ENCODE measurements at regions not wholly inside any gene's neighbourhood (a gene's known extent, or its start where the extent isn't known, plus 50 kb on each side); places are given as distances from the start of the nearest gene placed in this dataset.

DNA sequence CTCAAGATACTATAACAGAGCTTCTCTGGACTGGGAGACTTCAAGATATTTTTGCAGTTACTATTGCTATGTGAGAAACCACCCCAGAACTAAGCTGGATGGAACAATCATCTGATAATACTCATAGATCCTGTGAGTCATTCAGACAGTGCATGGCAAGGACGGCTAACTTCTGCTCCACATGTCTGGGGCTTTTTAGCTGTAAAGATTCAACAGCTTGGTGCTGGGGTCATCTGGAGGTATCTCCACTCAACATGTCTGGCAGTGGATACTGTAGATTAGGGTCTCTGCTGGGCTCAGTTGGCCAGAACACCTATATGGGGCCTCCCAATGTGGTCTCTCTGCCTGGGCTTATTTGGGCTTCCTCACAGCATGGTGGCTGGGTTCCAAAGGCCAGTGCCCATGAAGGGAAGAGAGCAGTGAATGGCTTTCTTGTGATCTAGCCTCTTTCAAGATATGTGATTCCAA, 117.3 kb upstream of the SLC7A14 start (continued):
- TF ChIP-seq, protein P1, sequence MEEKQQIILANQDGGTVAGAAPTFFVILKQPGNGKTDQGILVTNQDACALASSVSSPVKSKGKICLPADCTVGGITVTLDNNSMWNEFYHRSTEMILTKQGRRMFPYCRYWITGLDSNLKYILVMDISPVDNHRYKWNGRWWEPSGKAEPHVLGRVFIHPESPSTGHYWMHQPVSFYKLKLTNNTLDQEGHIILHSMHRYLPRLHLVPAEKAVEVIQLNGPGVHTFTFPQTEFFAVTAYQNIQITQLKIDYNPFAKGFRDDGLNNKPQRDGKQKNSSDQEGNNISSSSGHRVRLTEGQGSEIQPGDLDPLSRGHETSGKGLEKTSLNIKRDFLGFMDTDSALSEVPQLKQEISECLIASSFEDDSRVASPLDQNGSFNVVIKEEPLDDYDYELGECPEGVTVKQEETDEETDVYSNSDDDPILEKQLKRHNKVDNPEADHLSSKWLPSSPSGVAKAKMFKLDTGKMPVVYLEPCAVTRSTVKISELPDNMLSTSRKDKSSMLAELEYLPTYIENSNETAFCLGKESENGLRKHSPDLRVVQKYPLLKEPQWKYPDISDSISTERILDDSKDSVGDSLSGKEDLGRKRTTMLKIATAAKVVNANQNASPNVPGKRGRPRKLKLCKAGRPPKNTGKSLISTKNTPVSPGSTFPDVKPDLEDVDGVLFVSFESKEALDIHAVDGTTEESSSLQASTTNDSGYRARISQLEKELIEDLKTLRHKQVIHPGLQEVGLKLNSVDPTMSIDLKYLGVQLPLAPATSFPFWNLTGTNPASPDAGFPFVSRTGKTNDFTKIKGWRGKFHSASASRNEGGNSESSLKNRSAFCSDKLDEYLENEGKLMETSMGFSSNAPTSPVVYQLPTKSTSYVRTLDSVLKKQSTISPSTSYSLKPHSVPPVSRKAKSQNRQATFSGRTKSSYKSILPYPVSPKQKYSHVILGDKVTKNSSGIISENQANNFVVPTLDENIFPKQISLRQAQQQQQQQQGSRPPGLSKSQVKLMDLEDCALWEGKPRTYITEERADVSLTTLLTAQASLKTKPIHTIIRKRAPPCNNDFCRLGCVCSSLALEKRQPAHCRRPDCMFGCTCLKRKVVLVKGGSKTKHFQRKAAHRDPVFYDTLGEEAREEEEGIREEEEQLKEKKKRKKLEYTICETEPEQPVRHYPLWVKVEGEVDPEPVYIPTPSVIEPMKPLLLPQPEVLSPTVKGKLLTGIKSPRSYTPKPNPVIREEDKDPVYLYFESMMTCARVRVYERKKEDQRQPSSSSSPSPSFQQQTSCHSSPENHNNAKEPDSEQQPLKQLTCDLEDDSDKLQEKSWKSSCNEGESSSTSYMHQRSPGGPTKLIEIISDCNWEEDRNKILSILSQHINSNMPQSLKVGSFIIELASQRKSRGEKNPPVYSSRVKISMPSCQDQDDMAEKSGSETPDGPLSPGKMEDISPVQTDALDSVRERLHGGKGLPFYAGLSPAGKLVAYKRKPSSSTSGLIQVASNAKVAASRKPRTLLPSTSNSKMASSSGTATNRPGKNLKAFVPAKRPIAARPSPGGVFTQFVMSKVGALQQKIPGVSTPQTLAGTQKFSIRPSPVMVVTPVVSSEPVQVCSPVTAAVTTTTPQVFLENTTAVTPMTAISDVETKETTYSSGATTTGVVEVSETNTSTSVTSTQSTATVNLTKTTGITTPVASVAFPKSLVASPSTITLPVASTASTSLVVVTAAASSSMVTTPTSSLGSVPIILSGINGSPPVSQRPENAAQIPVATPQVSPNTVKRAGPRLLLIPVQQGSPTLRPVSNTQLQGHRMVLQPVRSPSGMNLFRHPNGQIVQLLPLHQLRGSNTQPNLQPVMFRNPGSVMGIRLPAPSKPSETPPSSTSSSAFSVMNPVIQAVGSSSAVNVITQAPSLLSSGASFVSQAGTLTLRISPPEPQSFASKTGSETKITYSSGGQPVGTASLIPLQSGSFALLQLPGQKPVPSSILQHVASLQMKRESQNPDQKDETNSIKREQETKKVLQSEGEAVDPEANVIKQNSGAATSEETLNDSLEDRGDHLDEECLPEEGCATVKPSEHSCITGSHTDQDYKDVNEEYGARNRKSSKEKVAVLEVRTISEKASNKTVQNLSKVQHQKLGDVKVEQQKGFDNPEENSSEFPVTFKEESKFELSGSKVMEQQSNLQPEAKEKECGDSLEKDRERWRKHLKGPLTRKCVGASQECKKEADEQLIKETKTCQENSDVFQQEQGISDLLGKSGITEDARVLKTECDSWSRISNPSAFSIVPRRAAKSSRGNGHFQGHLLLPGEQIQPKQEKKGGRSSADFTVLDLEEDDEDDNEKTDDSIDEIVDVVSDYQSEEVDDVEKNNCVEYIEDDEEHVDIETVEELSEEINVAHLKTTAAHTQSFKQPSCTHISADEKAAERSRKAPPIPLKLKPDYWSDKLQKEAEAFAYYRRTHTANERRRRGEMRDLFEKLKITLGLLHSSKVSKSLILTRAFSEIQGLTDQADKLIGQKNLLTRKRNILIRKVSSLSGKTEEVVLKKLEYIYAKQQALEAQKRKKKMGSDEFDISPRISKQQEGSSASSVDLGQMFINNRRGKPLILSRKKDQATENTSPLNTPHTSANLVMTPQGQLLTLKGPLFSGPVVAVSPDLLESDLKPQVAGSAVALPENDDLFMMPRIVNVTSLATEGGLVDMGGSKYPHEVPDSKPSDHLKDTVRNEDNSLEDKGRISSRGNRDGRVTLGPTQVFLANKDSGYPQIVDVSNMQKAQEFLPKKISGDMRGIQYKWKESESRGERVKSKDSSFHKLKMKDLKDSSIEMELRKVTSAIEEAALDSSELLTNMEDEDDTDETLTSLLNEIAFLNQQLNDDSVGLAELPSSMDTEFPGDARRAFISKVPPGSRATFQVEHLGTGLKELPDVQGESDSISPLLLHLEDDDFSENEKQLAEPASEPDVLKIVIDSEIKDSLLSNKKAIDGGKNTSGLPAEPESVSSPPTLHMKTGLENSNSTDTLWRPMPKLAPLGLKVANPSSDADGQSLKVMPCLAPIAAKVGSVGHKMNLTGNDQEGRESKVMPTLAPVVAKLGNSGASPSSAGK (IDR thresholded peaks at IDR 0.05), result peak; percentile 71
- TF ChIP-seq HMG20A (CRISPR knock-in tag; conservative IDR thresholded peaks at IDR 0.05) (no peak), TRIM24 (IDR thresholded peaks at IDR 0.05) (peak; percentile 85 to 86), RAD21 (CRISPR knock-in tag; conservative IDR thresholded peaks at IDR 0.05 in 1 of 2, IDR thresholded peaks at IDR 0.05 in 1 of 2) (peak; percentile 11 to 19; a peak in 1 of 4 replicates), XRCC3 (IDR thresholded peaks at IDR 0.05) (no peak), POLR2AphosphoS2 (IDR thresholded peaks at IDR 0.05; ENCODE audit: low read length) (no peak), FOSL1 (tag; conservative IDR thresholded peaks at IDR 0.05) (peak; percentile 97), YY1 (IDR thresholded peaks at IDR 0.05; ENCODE audit: borderline replicate concordance in 1 of 3, control insufficient read depth in 1 of 3, extremely low read depth in 1 of 3, insufficient read depth in 3 of 3, insufficient read length in 1 of 3, insufficient replicate concordance in 2 of 3, low read depth in 1 of 3, low read length in 2 of 3) (peak in 1 of 3 experiments; percentile 73), TCF3 (CRISPR knock-in tag; IDR thresholded peaks at IDR 0.05) (peak; percentile 80), MAFK (IDR thresholded peaks at IDR 0.05; ENCODE audit: low read length) (no peak), POLR2H (tag; IDR thresholded peaks at IDR 0.05; ENCODE audit: low read depth) (no peak)
- TF ChIP-seq, protein P2, sequence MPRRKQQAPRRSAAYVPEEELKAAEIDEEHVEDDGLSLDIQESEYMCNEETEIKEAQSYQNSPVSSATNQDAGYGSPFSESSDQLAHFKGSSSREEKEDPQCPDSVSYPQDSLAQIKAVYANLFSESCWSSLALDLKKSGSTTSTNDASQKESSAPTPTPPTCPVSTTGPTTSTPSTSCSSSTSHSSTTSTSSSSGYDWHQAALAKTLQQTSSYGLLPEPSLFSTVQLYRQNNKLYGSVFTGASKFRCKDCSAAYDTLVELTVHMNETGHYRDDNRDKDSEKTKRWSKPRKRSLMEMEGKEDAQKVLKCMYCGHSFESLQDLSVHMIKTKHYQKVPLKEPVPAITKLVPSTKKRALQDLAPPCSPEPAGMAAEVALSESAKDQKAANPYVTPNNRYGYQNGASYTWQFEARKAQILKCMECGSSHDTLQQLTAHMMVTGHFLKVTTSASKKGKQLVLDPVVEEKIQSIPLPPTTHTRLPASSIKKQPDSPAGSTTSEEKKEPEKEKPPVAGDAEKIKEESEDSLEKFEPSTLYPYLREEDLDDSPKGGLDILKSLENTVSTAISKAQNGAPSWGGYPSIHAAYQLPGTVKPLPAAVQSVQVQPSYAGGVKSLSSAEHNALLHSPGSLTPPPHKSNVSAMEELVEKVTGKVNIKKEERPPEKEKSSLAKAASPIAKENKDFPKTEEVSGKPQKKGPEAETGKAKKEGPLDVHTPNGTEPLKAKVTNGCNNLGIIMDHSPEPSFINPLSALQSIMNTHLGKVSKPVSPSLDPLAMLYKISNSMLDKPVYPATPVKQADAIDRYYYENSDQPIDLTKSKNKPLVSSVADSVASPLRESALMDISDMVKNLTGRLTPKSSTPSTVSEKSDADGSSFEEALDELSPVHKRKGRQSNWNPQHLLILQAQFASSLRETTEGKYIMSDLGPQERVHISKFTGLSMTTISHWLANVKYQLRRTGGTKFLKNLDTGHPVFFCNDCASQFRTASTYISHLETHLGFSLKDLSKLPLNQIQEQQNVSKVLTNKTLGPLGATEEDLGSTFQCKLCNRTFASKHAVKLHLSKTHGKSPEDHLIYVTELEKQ (CRISPR knock-in tag; IDR thresholded peaks at IDR 0.05), result 0 out of 2 replicates have a peak, but pooled peaks have one; percentile 33

Data from K562 (cell line).